ENCODE measurements at regions not wholly inside any gene's neighbourhood (a gene's known extent, or its start where the extent isn't known, plus 50 kb on each side); places are given as distances from the start of the nearest gene placed in this dataset.

- peaks cover 5% of the 10 kb centered on the region for H3K23me2 ChIP-seq (ENCODE audit: low read depth, low read length)
- peak; percentile 56 to 82 for DNase-seq (ENCODE audit: low read depth in 1 of 2, low spot score in 2 of 2)
- POLR2A ChIA-PET (ENCODE audit: partially characterized antibody), result no interaction called here
- TF ChIP-seq JUN (IDR thresholded peaks at IDR 0.05; ENCODE audit: low read depth, low read length) (no peak), CBX8 (IDR thresholded peaks at IDR 0.05; ENCODE audit: borderline replicate concordance, low read depth, low read length) (no peak), ASH2L (IDR thresholded peaks at IDR 0.05; ENCODE audit: low read length) (no peak)
- TF ChIP-seq, protein P1, sequence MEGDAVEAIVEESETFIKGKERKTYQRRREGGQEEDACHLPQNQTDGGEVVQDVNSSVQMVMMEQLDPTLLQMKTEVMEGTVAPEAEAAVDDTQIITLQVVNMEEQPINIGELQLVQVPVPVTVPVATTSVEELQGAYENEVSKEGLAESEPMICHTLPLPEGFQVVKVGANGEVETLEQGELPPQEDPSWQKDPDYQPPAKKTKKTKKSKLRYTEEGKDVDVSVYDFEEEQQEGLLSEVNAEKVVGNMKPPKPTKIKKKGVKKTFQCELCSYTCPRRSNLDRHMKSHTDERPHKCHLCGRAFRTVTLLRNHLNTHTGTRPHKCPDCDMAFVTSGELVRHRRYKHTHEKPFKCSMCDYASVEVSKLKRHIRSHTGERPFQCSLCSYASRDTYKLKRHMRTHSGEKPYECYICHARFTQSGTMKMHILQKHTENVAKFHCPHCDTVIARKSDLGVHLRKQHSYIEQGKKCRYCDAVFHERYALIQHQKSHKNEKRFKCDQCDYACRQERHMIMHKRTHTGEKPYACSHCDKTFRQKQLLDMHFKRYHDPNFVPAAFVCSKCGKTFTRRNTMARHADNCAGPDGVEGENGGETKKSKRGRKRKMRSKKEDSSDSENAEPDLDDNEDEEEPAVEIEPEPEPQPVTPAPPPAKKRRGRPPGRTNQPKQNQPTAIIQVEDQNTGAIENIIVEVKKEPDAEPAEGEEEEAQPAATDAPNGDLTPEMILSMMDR (IDR thresholded peaks at IDR 0.05; ENCODE audit: control extremely low read depth in 1 of 3, insufficient read depth in 1 of 3, low read depth in 1 of 3, low read length in 3 of 3), result peak; percentile 40 to 86 (median 78)
Observed at GRCh38 chr12:114508529-114509129, 102.7 kb upstream of the TBX5 start.

More at GRCh38 chr12:114508529-114509129, 102.7 kb upstream of the TBX5 start:
- Histone ChIP-seq H3K9me3 (ENCODE audit: insufficient read depth in 2 of 2, low read depth in 1 of 2, low read length in 1 of 2) (no peaks in the 10 kb centered on the region), H2BK20ac (ENCODE audit: low read length) (no peak overlapping the region), H2AK5ac (ENCODE audit: low read depth, low read length) (no peak overlapping the region), H3K79me2 (ENCODE audit: control insufficient read depth in 1 of 2, insufficient read depth in 2 of 2, low read length in 2 of 2) (no peaks in the 10 kb centered on the region), H2BK12ac (ENCODE audit: low read depth, low read length) (no peak overlapping the region), H4K91ac (replicated peaks; ENCODE audit: insufficient read length, low read length) (no peak overlapping the region), H3K4ac (replicated peaks; ENCODE audit: insufficient read length, low read depth, low read length) (no peak overlapping the region), H3K4me3 (ENCODE audit: extremely low read depth in 1 of 4, insufficient read depth in 2 of 4, low read depth in 3 of 4, low read length in 4 of 4) (no peak overlapping the region), H3K56ac (replicated peaks; ENCODE audit: insufficient read length, low read depth, low read length) (no peak overlapping the region), H3K4me1 (replicated peaks in 1 of 4; ENCODE audit: control insufficient read depth in 3 of 4, insufficient read depth in 4 of 4, low read length in 3 of 4) (no peaks in the 10 kb centered on the region), H3K27me3 (replicated peaks in 1 of 4; ENCODE audit: control insufficient read depth in 3 of 4, extremely low read depth in 1 of 4, insufficient read depth in 3 of 4, low read length in 3 of 4) (peaks cover 0 to 6% (median 0%) of the 10 kb centered on the region in 4 experiments; a peak in 2 of 7 replicates), H4K20me1 (replicated peaks in 1 of 2; ENCODE audit: control insufficient read depth in 1 of 2, insufficient read depth in 2 of 2, low read length in 2 of 2) (peaks cover 0 to 3% of the 10 kb centered on the region in 2 experiments), H2AFZ (ENCODE audit: low read length) (no peak overlapping the region), H3K9ac (replicated peaks in 1 of 4; ENCODE audit: extremely low read depth in 1 of 4, low read depth in 3 of 4, low read length in 3 of 4) (no peak overlapping the region), H4K5ac (ENCODE audit: insufficient read length, low read depth, low read length) (no peak overlapping the region), H2BK120ac (replicated peaks; ENCODE audit: low read depth, low read length) (no peak overlapping the region), H3K79me1 (ENCODE audit: low read depth, low read length) (no peaks in the 10 kb centered on the region), H3K23ac (ENCODE audit: insufficient read length) (no peak overlapping the region), H3K18ac (ENCODE audit: extremely low read depth, low read length) (no peak overlapping the region), H3K27ac (ENCODE audit: low read depth, low read length) (no peak overlapping the region), H3K14ac (ENCODE audit: insufficient read length) (no peak overlapping the region), H4K8ac (ENCODE audit: extremely low read depth, insufficient read depth, low read length) (no peak overlapping the region), H2BK15ac (ENCODE audit: low read length) (no peak overlapping the region), H3K36me3 (ENCODE audit: control insufficient read depth in 2 of 4, insufficient read depth in 4 of 4, low read length in 3 of 4) (no peaks in the 10 kb centered on the region), H3K4me2 (ENCODE audit: insufficient read depth in 1 of 2, low read depth in 2 of 2, low read length in 2 of 2) (no peak overlapping the region), H2BK5ac (ENCODE audit: low read depth, low read length) (no peak overlapping the region)
- CTCF ChIA-PET (ENCODE audit: partially characterized antibody), result interaction anchor here (0.6 to 3.5 kb wide), 41 partner anchors 8 to 529 kb away, joined by 3 to 34 read pairs (median 3); no protein-coding TSS in a partner anchor
- FAIRE-seq, result peak; percentile 92
- WGBS, 2 experiments (ENCODE audit: extremely low coverage in 1 of 2, insufficient coverage in 1 of 2, insufficient read length in 1 of 2, insufficient replicate concordance in 2 of 2, low coverage in 1 of 2, low lambda C conversion rate in 2 of 2, missing lambda C conversion rate in 1 of 2), result 30% methylated on average over 8 of the region's 8 CpGs; no CpG with 5 or more reads in 1 of the 2 experiments
